Activated CD8-positive, alpha-beta T cell treated with anti-CD3 and anti-CD28 coated beads for 36 hours (primary cell): ENCODE measurements at regions not wholly inside any gene's neighbourhood (a gene's known extent, or its start where the extent isn't known, plus 50 kb on each side); places are given as distances from the start of the nearest gene placed in this dataset.

ENCODE experiments used
- ATAC-seq: fragments of 200-7000 bp; cut with Tn5 transposase; one replicate; pipeline ENCODE4 v1.10.0; 2021; ENCODE audit warnings: mild to moderate bottlenecking, moderate library complexity
- CTCF ChIA-PET: fragments of 350-600 bp; sonication (Branson Sonifier 250); formaldehyde crosslinking; loops from one replicate; lab custom pipeline; 2021; ENCODE audit warnings: antibody characterized with exemption; lab: Charles Lee
- POLR2A ChIA-PET: fragments of 350-600 bp; sonication (Branson Sonifier 250); formaldehyde crosslinking; loops from one replicate; lab custom pipeline; 2021; ENCODE audit warnings: antibody characterized with exemption; lab: Charles Lee
- DNase-seq: peaks from one replicate; pipeline ENCODE4 v3.0.0-alpha.2; 2020
- H3K27ac Mint-ChIP-seq: one replicate; pipeline ENCODE4 v1.8.0; 2021; ENCODE audit warnings: mild to moderate bottlenecking, mixed read lengths
- H3K27me3 Mint-ChIP-seq: one replicate; pipeline ENCODE4 v1.8.0; 2021; ENCODE audit warnings: mixed read lengths
- H3K36me3 Mint-ChIP-seq: one replicate; pipeline ENCODE4 v1.8.0; 2021; ENCODE audit warnings: low read depth, mixed read lengths
- H3K4me1 Mint-ChIP-seq: one replicate; pipeline ENCODE4 v1.8.0; 2021; ENCODE audit warnings: low read depth, mixed read lengths
- H3K4me3 Mint-ChIP-seq: one replicate; pipeline ENCODE4 v1.8.0; 2021; ENCODE audit warnings: mild to moderate bottlenecking, moderate library complexity, mixed read lengths
- H3K9me3 Mint-ChIP-seq: one replicate; pipeline ENCODE4 v1.8.0; 2021; ENCODE audit warnings: mixed read lengths
- CTCF ChIP-seq: fragments of 200-600 bp; IDR thresholded peaks from one replicate; pipeline ENCODE4 v1.8.0; 2022; ENCODE audit warnings: antibody characterized with exemption, mild to moderate bottlenecking
- intact Hi-C: fragments of 100-400 bp; cut with micrococcal nuclease; formaldehyde crosslinking; loops from one replicate; pipeline ENCODE4 v1.10.0; 2022

DNA sequence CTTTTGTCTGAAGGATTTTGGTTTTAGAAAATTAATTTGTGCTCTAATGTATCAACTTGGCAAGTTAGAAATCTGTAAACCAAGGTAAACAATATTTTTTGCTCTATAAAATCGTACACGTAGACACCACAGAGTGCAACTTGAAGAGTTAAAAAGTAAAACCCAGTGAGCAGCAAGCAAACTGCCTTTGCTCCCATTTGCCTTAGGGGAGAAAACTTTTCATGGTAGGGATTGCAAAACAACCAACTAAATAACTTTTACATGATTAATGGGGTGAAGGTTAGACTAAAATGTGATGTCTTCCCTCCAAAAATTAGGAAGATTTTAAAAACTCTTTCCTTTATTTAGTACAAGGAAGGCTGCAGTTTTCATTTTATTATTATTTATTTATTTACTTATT, 224.2 kb upstream of the LYZL1 start:
- no peak overlapping the region for H3K4me3 Mint-ChIP-seq
- H3K36me3 Mint-ChIP-seq = no peaks in the 10 kb centered on the region
- no peaks in the 10 kb centered on the region for H3K9me3 Mint-ChIP-seq
- no peak for TF ChIP-seq CTCF
- no peaks in the 10 kb centered on the region for H3K4me1 Mint-ChIP-seq
- no peak for DNase-seq
- H3K27ac Mint-ChIP-seq = no peak overlapping the region
- CTCF ChIA-PET = no interaction called here
- ATAC-seq = no peak
- intact Hi-C loops = no loop called here
- peaks cover 2% of the 10 kb centered on the region for H3K27me3 Mint-ChIP-seq
- POLR2A ChIA-PET = interaction anchor here (0.6 kb wide), 1 partner anchor 30 kb away, joined by 3 read pairs; no protein-coding TSS in a partner anchor

- no peak for TF ChIP-seq CTCF
- CTCF ChIA-PET = no interaction called here
- Mint-ChIP-seq H3K9me3 (no peaks in the 10 kb centered on the region), H3K36me3 (no peaks in the 10 kb centered on the region), H3K27ac (no peak overlapping the region), H3K4me1 (no peaks in the 10 kb centered on the region), H3K4me3 (no peak overlapping the region), H3K27me3 (peaks cover 5% of the 10 kb centered on the region)
- POLR2A ChIA-PET = no interaction called here
- ATAC-seq = no peak
- intact Hi-C loops = no loop called here
- DNase-seq = peak; percentile 2
Measured at GRCh38 chr10:29067161-29067560, 221.7 kb upstream of the LYZL1 start.

GRCh38 chr10:29067628-29068027, 221.2 kb upstream of the LYZL1 start:
- no peak for DNase-seq
- ATAC-seq = no peak
- intact Hi-C loops = no loop called here
- H3K36me3 Mint-ChIP-seq = no peaks in the 10 kb centered on the region
- peaks cover 5% of the 10 kb centered on the region for H3K27me3 Mint-ChIP-seq
- TF ChIP-seq CTCF = no peak
- H3K4me1 Mint-ChIP-seq = no peaks in the 10 kb centered on the region
- POLR2A ChIA-PET = no interaction called here
- no peak overlapping the region for H3K27ac Mint-ChIP-seq
- CTCF ChIA-PET = no interaction called here
- no peaks in the 10 kb centered on the region for H3K9me3 Mint-ChIP-seq
- no peak overlapping the region for H3K4me3 Mint-ChIP-seq

DNA sequence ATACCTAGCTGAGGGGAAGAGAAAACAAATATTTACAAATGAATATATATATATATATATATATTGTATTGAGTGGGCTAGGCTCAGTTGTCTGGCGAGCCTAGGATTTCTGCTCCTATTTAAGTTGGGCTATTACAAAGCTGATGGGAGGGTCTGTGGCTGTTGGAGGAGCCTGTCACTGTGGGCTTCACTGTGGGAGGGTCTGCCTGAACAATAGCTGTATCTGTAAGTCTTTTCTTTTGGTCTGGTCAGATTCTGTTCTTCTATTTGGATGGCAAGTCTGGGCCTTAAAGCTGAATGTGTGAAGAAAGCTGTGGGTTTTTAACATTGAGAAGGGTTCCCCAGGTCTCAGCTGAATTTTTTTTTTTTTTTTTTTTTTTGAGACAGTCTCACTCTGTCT, 220.6 kb upstream of the LYZL1 start:
- ChIA-PET POLR2A (no interaction called here), CTCF (no interaction called here)
- no peaks in the 10 kb centered on the region for H3K36me3 Mint-ChIP-seq
- ATAC-seq (no peak), DNase-seq (no peak)
- H3K9me3 Mint-ChIP-seq = no peaks in the 10 kb centered on the region
- H3K27me3 Mint-ChIP-seq = peaks cover 5% of the 10 kb centered on the region
- no peak overlapping the region for H3K4me3 Mint-ChIP-seq
- no peak overlapping the region for H3K27ac Mint-ChIP-seq
- intact Hi-C loops = no loop called here
- H3K4me1 Mint-ChIP-seq = no peaks in the 10 kb centered on the region
- no peak for TF ChIP-seq CTCF

DNA sequence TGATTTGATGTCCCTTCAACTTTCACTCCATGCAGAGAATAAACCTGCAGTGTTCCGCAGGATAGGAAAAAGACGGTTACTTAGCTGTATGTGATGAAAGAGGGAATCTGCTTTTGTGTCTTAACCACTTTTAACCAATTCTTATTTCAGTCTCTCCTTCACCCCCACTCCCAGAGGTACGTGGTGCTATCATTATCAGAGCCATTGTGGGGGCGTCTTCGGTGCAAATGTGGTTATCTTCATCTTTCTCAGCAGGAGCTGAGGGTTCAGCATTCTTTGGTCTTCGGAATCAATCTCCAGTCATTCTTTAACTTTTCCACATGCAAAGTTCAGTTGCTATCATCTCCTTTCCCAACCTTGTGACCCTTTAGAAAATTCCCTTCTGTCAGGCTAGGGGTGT, 219.9 kb upstream of the LYZL1 start:
- ChIA-PET POLR2A (no interaction called here), CTCF (no interaction called here)
- H3K4me1 Mint-ChIP-seq = no peaks in the 10 kb centered on the region
- DNase-seq (no peak), ATAC-seq (no peak)
- intact Hi-C loops = no loop called here
- no peak overlapping the region for H3K4me3 Mint-ChIP-seq
- H3K27me3 Mint-ChIP-seq = peaks cover 5% of the 10 kb centered on the region
- no peaks in the 10 kb centered on the region for H3K9me3 Mint-ChIP-seq
- no peak overlapping the region for H3K27ac Mint-ChIP-seq
- TF ChIP-seq CTCF = no peak
- H3K36me3 Mint-ChIP-seq = no peaks in the 10 kb centered on the region
